ENCODE measurements at regions not wholly inside any gene's neighbourhood (a gene's known extent, or its start where the extent isn't known, plus 50 kb on each side); places are given as distances from the start of the nearest gene placed in this dataset.
"Not testable (repeated sequence)": the region's sequence is repeated elsewhere in the genome, so short reads cannot be mapped to it uniquely, and the experiment has no call there.

- H3K36me3 ChIP-seq: no peaks in the 10 kb centered on the region
- no peak for DNase-seq
- intact Hi-C loops (cut with DNase I): no loop called here
- 83 to 98% methylated on average over 3 of the region's 3 CpGs for whole genome bisulfite sequencing, 2 donors
- peaks cover 0 to 4% (median 0%) of the 10 kb centered on the region in 3 donors for H3K4me1 ChIP-seq
- H3K27ac ChIP-seq: no peak overlapping the region
- TF ChIP-seq POLR2A (IDR thresholded peaks at IDR 0.05): no peak
- no peak for TF ChIP-seq CTCF (IDR thresholded peaks at IDR 0.05)
- H3K9me3 ChIP-seq: no peaks in the 10 kb centered on the region
- H3K27me3 ChIP-seq: no peaks in the 10 kb centered on the region
- H3K4me3 ChIP-seq: no peak overlapping the region
Measured at GRCh38 chr12:58323676-58324075, 382.3 kb downstream of the ATP23 start.

- Histone ChIP-seq H3K9me3 (no peaks in the 10 kb centered on the region), H3K27me3 (no peaks in the 10 kb centered on the region), H3K4me1 (peaks cover 0 to 4% (median 0%) of the 10 kb centered on the region in 3 donors), H3K27ac (no peak overlapping the region), H3K36me3 (no peaks in the 10 kb centered on the region), H3K4me3 (no peak overlapping the region)
- 42 to 71% methylated on average over 1 of the region's 1 CpG for WGBS, 2 donors
- DNase-seq: no peak
- TF ChIP-seq POLR2A (IDR thresholded peaks at IDR 0.05): no peak
- no peak for TF ChIP-seq CTCF (IDR thresholded peaks at IDR 0.05)
- intact Hi-C loops (cut with DNase I): no loop called here
Measured at GRCh38 chr12:58325561-58325960, 384.2 kb downstream of the ATP23 start.

- no peaks in the 10 kb centered on the region for H3K36me3 ChIP-seq
- 84 to 94% methylated on average over 3 of the region's 3 CpGs for WGBS, 2 donors
- H3K4me3 ChIP-seq: no peak overlapping the region
- intact Hi-C loops (cut with DNase I): no loop called here
- peaks cover 0 to 4% (median 0%) of the 10 kb centered on the region in 3 donors for H3K4me1 ChIP-seq
- no peak for DNase-seq
- no peak overlapping the region for H3K27ac ChIP-seq
- no peaks in the 10 kb centered on the region for H3K27me3 ChIP-seq
- TF ChIP-seq CTCF (IDR thresholded peaks at IDR 0.05) (no peak), POLR2A (IDR thresholded peaks at IDR 0.05) (no peak)
- H3K9me3 ChIP-seq: no peaks in the 10 kb centered on the region
Measured at GRCh38 chr12:58326534-58326933, 385.2 kb downstream of the ATP23 start.

DNA sequence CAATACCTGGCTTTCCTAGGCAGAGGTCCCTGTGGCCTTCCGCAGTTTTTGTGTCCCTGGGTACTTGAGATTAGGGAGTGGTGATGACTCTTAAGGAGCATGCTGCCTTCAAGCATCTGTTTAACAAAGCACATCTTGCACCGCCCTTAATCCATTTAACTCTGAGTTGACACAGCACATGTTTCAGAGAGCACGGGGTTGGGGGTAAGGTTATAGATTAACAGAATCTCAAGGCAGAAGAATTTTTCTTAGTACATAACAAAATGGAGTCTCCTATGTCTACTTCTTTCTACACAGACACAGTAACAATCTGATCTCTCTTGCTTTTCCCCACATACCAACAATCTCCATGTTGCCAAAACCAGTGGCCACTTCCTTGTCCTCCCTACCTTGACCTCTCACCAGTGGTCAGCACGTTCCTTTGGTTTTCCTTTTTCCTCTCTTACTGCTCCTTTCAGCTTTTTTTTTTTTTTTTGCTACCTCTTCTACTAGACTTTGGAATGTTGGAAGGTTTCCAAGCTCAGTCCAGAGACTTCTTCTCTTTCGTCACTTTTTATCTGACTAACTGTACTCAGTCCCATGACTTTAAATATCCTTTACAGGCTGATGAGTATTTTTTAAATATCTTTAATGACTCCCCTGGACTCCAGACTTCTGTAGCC lies 395.3 kb downstream of the ATP23 start:
- DNase-seq; H3K9me3 ChIP-seq; H3K4me1 ChIP-seq; H3K36me3 ChIP-seq; H3K27me3 ChIP-seq; H3K27ac ChIP-seq; H3K4me3 ChIP-seq; intact Hi-C loops (cut with DNase I): not testable (repeated sequence)
- WGBS, 2 donors: 29 to 36% methylated on average over 2 of the region's 5 CpGs

DNA sequence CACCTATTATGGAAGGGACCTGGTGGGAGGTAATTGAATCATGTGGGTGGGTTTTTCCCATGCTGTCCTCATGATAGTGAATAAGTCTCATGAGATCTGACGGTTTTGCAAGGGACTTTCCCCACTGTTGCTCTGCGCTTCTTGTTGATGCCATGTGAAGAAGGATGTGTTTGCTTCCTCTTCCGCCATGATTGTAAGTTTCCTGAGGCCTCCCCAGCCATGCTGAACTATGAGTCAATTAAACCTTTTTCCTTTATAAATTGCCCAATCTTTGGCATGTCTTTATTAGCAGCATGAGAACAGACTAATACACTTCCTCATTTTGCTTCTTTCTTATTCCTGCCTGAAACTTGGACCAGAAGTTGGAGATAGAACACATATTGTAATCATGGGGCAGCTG lies 396.2 kb downstream of the ATP23 start:
- DNase-seq; H3K27ac ChIP-seq; H3K4me3 ChIP-seq; H3K27me3 ChIP-seq; H3K9me3 ChIP-seq; intact Hi-C loops (cut with DNase I); H3K36me3 ChIP-seq: not testable (repeated sequence)
- WGBS, 2 donors: 62 to 81% methylated on average over 3 of the region's 3 CpGs
- H3K4me1 ChIP-seq: peaks cover 0 to 14% (median 9%) of the 10 kb centered on the region in 3 donors

DNA sequence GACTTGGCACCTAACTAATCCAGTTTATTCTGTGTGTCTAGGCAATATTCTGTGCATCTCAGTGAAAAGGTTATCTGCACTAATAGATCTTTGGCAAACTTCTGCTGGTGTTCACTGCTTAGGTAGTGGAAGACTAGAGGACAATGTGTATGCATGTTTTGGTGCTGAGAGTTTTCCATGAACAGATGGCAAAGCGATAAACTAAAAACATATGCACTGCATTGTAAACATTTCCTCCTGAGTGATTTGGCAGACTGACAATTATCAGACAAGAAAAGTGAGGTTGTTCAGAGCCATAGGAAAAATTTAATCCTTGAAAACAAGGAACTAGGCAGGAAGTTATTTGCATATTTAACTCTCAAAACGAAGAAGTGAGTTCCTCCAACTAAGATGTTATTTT lies 400.4 kb downstream of the ATP23 start:
- Histone ChIP-seq H3K4me3 (no peak overlapping the region), H3K36me3 (no peaks in the 10 kb centered on the region), H3K4me1 (peaks cover 0 to 21% (median 12%) of the 10 kb centered on the region in 3 donors), H3K9me3 (no peaks in the 10 kb centered on the region), H3K27me3 (no peaks in the 10 kb centered on the region), H3K27ac (peak overlapping the region in 2 of 4 donors; percentile 1 to 41)
- intact Hi-C loops (cut with DNase I): no loop called here
- 21 to 35% methylated on average over 2 of the region's 2 CpGs for WGBS, 2 donors
- DNase-seq: no peak
- TF ChIP-seq CTCF (IDR thresholded peaks at IDR 0.05) (no peak), POLR2A (IDR thresholded peaks at IDR 0.05) (no peak)

Measured in esophagus squamous epithelium (tissue), 5 donors.